ENCODE measurements at regions not wholly inside any gene's neighbourhood (a gene's known extent, or its start where the extent isn't known, plus 50 kb on each side); places are given as distances from the start of the nearest gene placed in this dataset.

GRCh38 chr4:27742816-27743215, 882.2 kb downstream of the STIM2 start:
- no peak for TF ChIP-seq CTCF (conservative IDR thresholded peaks at IDR 0.05)
- TF ChIP-seq EZH2 (IDR thresholded peaks at IDR 0.05; ENCODE audit: low read depth): no peak
